ENCODE measurements at regions not wholly inside any gene's neighbourhood (a gene's known extent, or its start where the extent isn't known, plus 50 kb on each side); places are given as distances from the start of the nearest gene placed in this dataset.

DNA sequence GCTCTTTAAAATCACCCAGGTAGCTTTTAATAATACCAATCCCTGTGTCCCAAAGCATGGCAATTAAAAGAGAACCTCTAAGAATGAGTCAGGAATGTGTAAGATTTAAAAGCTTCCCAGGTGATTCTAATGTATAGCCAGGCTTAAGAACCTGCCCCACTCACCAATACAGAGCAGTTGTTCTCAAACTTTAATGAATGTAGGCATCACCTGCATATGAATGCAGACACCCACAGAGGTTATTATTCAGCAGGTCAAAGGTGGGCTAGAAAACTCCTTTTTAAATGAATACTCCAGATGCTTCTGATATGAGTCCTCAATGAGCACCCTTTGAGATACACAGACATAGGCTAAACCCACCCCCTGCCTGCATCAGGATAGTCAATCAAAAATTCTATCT, 298.1 kb upstream of the KCNMB2 start:
- no peak for DNase-seq

DNA sequence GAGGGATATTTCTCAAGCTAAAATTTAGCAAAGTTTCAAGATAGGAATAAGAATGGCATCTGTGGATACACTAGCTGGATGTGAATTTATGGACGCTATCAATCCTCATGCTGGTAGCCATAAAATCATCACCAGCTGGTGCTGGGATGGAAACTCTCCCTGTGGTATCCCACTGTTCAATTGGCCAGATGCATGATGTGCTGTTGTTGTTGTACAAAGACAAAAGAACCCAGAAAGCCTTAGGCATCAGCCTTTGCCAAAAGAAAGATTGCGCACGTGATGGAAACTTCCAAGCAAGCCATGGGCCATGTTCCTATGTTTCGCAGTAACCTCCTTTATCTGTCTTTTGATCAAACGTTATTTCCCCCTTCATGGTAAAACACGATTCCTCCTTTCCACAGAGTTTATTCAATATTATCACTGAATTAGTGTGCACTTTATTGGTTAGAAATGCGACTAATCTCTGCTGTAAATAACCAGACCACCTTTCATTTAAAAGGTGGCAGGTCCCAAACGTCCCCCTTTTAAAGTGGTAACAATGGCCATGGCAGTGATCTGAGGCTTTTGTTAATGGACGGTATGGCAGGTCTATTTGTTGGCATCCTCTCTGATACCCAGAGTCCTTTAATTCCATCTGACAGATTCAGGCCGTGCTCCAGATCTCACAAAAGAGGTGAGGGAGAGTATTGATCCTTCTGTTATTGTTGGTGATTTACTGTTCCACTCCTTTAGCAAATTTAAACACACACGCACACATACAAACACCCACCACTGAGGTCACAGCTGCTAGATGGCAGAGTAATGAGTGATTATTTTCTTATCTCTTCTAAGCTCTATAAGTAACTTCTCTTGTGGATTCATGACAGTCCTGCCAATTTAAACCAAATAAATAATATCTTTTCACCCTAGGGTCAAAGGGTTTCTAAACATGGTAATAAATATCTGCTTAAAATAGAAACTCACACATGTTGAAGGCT, 291.2 kb upstream of the KCNMB2 start:
- DNase-seq = peak in 1 of 3 experiments; percentile 27

DNA sequence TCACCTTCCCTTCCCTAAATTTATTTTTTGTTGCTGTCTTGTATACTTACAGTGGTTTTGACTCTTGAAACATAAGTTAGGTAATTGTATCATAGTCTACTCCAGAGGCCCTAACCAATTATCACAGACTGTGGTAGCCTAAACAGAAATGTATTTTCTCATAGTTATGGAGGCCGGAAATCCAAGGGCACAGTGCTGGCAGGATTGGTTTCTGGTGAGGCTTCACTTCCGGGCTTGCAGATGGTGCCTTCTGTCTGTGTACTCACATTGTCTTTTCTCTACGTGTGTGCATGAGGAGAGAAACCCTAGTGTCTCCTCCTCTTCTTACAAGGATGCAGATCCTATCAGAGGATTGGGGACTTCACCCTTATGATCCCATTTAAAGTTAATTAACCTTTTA, 290.2 kb upstream of the KCNMB2 start:
- DNase-seq = no peak

DNA sequence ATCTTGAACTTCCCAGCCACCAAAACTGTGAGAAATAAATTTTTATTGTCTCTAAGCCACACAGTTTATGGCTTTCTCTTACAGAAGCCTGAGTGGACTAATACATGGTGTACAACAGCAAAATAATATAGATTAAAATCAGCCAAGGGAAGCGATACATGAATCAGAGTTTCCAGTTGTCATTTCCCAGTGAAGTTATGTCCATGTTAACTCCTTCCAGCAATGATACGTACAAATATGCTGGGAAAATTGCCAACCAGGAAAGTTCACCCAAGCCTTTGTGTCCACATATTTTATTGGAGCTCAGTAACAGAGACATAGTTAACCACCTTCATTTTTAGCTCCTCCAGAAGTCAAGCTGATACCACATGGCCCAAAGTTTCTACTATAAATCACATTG, 280.9 kb upstream of the KCNMB2 start:
- DNase-seq = no peak

DNA sequence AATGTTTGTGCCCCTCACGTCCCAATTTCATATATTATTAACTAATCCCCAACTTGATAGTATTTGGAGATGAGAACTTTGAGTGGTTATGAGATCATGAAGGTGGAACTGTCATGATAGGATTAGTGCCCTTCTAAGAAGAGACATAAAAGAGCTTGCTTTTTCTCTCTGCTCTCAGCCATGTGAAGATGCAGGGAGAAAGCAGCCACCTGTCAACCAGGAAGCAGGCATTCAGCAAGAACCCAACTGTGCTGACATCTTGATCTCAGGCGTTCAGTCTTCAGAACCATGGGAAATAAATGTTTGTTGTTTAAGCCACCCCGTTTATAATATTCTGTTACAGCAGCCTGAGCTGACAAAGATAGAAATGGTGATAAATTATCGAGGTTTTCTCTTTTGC, 278.7 kb upstream of the KCNMB2 start:
- no peak for DNase-seq

DNA sequence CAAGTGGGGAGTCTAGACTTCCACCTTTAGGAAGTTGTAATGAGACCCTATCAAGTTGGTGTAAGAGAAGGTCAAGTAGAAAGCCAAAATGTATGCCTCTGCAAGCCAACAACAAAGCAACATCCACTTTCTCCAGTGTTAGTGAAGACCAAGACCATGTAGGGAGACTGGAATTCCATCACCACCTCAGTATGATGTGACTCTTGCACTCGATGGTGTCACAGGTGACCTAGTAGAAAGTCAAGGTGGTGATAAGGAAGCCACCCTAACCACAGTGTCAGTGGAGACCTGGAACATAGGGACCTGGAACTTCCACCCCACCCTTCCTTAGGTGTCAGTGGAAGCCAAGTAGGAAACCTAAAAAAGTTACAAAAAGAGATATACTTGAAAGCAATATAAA, 278.1 kb upstream of the KCNMB2 start:
- no peak for DNase-seq

DNA sequence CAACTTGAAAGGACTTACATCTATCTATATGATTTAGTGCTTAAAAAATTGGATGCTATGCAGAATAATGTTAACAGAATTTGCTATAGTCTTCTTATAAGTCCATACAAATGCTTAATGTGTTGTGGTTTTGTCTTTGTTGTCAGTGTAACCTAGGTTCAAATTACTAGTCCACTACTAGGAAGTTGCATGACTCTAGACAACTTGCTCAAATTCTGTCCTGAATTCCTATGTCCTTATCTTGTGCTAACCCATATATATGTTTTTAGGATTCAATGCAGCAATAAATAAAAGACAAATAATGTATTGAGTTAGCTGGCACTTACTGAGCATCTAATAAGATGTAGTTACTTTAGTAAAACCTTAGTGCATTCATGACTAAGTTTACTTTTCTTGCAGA, 276.5 kb upstream of the KCNMB2 start:
- DNase-seq = no peak

DNA sequence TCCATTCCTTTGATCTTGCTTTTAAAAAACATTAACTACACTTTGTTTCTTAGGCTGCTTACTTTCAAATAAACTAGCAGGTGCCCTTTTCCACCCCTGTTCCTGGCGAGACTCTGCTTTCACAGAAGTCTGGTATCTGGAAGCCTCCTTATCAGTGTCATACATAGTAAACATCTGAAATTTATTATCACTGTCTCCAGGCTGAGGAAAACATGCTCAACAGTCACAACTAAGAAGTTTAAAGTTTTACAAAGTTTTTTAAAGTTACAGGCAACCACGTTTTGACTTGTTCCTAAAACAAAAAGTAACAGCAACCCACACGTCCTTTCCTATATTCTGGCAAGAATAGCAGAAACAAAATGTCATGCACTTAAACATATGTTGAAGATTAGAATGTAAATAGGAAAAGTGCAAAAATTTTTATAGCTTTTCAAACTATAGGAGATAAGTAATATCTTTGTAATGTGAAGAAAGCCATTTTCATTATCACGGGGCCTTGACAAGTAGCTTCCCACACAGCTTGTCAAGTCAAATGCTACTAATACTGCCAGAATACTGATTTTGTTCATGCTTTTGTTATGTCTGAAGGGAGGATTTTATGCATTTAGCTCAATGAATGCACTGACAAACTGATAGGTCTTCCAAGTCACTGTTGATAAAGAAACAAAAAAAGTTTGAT, 275.2 kb upstream of the KCNMB2 start:
- no peak for DNase-seq

DNA sequence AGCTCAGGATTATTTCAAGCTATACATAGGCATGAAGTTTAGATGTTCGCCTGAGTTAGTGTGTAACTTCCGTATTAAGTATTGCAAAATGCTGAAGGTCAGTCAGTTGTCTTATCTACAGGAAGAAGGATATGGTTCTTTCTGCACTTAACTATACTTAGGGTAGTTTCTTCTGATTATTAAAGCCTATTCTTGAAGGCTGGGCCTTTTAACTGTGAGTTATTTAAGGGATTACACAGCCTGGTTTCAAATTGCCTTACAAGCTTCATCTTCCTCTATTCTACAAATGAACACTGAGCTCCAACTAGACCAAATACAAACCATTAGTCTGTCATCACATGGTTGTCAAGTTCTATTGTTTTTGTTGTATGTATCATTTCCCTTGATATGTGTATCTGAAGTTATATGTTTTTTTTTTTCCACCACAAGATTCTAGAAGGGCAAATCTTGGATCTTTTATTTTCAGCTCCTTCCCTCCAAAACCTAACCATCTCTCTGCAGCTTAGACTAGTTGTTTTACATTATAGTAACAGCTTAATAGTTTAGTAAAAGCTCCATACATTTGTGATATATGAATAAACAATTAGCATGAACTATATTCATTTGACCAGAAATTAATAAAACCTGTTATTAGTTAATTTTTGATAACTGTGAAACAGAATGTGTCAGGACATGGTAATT, 272.9 kb upstream of the KCNMB2 start:
- DNase-seq = no peak

DNA sequence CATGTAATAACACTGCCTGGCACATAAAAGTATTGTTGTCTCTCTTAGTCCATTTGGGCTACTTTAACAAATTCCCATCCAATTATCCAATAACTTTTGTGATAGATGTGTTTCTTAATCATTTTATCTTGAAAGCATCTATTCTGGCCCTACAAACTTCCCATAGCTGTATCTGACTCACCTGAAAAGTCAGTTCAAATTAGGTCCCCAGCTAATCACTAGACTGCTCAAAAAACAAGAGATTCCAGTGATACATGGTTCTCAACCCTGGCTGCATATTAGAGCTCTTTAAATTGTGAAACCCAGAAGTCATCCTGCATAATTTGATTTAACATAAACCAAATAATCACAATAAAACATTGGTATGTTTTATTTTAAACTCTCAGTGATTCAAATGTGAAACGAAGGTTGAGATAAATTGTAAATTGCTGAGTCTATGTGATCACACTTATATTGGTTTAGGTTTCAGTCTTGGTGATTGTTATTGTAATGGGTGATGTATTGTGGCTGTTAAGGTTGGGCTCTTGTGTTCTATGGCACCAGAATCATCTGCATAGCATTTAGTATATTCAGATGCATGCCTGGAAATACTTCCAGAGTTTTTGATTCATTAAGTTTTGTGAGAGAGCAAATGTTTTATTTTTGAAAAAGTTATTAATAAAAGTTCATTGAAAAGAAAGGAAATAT, 268.9 kb upstream of the KCNMB2 start:
- DNase-seq = no peak

DNA sequence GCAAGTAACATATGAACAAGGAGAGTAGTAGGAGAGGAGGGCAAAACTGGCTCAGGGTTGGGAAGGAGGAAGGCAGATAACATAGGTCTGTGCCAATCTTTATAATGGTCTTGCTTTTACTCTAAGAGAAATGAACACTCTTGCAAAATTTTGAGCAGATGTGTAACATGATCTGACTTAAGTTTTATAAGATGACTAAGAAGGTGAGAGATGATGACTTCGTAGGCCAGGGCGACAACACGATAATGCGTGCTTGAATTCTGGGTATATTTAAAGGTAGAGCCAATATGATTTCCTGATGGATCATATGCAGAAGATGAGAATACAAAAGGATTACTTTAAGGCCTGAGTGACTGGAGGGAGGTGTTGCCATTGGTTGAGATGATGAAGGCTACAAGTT, 265.4 kb upstream of the KCNMB2 start:
- no peak for DNase-seq

DNA sequence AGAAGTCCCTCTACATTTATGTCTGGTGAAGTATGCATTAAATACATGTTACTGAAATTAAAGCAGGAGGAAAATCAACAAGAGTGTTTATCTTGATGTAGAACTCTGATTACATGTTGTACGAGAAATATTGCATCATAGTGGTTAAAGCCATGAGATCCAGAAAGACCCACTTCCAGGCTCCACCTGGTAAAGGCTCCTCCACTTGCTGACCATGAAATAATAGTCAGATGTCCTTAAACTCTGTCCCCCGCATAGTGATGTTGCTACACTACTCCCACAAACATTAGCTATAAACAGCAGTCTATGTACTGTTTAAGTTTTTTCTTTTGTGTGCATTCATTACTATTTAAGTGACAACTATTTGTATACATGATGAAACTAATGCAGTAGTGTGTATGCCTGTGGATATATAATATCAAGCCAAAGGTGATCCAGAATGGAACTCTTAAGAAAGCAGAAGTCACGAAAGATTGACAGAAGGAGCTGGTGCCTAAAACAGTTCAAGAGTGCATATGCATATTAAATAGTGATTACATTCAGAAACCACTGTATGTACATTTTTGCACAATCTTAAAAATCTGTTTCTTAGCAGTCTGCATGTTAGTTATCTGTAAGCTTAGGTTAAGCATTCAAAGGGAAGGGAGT, 264.4 kb upstream of the KCNMB2 start:
- no peak for DNase-seq

DNA sequence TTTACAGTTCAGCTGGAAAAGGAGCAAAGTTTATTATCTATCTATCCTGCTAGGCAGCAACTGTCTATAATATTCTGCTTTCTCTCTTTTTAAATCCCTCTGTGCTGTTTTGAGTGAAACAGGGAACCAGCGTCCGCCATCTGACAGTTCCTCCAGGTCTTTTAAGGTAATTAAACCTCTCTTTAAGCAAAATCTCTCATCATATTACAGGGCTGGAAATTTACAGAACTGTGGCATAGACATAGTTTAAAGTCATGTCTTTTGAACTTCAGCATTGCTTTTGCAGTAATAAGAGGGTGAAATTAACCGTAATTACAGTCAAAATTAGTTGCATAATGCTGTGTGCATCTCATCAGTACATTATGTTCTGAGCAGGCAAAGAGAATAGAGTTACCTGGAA, 263.4 kb upstream of the KCNMB2 start:
- DNase-seq = no peak

DNA sequence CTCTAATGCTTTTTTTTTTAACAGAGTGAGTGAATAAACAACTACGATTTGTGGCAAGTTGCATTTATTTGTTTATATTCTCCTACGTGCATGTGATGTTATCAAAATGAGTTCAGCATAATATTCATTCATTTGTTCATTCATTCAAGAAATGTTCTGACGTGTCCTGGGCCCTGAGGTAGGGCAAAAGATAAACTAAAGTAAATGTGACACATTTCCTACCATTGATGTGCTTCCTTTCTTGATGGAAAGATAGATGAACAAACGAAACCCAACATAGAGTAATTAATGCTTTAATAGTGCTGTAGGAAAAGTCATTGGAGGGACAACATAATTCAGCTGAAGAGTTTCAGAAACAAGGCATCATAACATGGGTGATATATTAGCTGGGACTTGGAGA, 261.5 kb upstream of the KCNMB2 start:
- DNase-seq = no peak

DNA sequence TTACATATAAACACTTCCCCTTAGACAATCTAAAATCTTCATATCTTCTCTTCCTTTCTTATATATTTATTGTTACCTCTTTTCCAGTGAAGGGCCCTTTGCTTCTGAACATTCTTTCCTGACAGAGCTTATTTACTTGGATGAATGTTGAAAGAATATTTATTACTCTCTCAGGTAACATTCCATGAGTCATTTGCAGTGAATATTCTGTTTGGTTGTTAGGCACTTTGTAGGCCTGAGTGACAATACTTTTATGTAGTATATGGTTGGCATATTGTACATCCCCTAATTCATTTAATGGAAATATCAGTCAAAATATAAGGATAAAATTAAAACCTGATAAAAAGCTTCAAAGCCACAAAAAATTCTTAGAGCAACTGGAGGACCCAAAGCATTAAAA, 260.9 kb upstream of the KCNMB2 start:
- no peak for DNase-seq

DNA sequence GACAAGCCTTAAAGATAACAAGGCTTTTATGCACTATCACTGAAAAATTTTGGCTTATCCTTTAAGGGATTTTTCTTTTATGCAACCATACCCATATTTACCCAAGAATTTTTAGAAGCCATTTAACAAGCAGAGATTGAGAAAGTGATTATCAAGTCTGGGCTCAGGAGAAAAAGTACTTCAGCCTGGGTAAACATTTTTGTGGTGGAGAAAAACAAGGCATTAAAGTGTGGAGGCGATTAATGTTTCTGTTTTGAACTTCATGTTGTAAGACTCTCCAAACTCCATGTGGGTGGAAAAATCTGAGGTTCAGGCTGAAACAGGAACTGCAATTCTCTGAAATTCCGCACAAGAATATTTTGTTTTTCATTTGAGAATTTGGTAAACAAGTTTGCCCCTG, 260.4 kb upstream of the KCNMB2 start:
- no peak for DNase-seq

DNA sequence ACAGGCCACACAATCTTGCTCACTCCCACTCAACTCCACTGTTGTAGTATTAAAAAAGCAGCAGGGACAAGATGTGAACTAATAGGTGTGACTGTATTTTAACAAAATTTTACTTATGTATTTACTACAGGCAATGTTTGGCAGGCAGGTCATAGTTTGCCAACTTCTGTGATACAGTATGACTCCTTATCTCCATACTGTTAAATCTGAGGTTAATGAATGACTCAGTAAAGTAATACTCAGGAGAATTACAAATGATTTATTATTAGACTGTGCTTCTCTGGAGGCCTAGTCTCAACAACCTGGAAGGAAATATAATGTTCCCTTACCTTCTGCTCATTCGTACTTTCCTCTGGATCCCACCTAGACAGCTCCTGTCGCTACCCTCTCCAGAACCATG, 258.6 kb upstream of the KCNMB2 start:
- DNase-seq = no peak

DNA sequence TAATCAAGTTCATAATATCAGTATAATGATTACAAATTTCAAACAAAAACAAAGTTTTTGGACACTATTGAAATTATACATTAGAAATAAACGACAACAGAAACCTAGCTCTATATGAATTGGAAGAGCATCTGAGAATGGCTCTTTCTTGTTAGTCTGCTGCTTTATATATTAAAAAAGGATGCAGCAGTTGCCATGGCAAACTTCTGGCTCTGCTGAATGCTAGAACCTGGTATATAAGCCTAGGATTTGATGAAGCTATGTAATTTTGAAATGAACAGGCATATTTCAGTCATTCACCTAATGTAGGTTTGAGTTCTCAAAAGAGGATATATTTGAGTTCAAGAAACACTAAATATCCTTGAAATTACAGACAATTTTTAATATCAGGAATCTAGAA, 252.7 kb upstream of the KCNMB2 start:
- DNase-seq = no peak

DNA sequence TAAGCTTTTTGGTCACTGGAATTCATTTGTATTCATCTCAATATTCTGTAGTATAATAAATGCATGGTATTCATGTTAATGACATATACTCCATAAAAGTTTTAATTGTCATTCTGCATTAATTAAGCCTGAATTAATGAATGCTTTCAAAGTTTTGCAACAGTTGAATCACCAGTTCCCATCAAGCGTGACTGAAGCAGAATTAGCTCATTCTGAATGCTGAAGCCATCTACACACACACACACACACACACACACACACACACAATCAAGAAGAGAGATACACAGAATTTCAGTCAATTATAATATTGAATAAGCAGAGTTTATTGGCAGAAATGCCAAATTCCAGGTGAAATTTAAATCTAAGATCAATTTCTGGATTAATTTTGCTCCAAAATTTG, 252.1 kb upstream of the KCNMB2 start:
- no peak for DNase-seq

DNA sequence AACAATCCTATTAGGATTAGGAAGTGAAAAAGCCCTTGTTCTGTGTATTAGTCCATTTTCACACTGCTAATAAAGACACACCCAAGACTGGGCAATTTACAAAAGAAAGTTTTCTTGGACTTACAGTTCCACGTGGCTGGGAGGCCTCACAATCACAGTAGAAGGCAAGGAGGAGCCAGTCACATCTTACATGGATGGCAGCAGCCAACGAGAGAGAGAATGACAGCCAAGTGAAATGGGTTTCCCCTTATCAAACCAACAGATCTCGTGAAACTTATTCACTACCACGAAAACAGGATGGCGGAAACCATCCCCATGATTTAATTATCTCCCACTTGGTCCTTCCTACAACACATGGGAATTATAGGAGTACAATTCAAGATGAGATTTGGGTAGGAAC, 248.2 kb upstream of the KCNMB2 start:
- no peak for DNase-seq

DNA sequence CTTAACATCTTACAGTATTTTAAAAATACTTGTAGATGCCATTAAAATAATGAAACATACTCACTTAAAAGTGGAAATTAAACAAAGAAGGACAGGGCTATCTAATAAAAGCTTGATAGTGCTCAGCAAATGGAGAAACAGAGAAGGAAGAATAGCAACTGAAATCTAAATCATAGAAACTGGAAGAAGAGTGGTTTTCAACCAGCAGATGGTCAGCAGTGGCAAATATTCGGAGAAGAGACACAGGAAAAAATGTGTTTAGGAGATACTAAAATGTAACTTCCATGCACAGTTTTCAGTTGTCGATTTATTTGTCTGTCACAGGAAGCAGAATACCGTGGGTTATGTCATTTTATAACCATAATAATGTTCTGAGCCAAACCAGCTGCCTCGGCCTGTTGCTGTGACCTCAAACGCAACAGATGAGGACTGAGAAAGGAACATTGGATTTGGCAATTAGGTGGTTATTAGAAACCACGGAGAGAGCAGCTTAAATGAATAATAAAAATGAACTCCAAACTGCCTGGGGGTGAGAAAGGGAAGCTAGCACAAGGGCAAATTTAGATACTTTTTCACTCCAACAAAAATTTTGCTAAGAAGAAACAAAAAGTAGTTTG, 246.6 kb upstream of the KCNMB2 start:
- no peak for DNase-seq
